ENCODE measurements at regions not wholly inside any gene's neighbourhood (a gene's known extent, or its start where the extent isn't known, plus 50 kb on each side); places are given as distances from the start of the nearest gene placed in this dataset.

- TF ChIP-seq CTCF (IDR thresholded peaks at IDR 0.05; ENCODE audit: low read depth, low read length) (no peak), EZH2phosphoT487 (IDR thresholded peaks at IDR 0.05; ENCODE audit: low read depth) (no peak)
Observed at GRCh38 chr1:60746278-60746791, 336.0 kb upstream of the NFIA start.

Measured in OCI-LY3 (cell line).